GM13977 (cell line): ENCODE measurements at regions not wholly inside any gene's neighbourhood (a gene's known extent, or its start where the extent isn't known, plus 50 kb on each side); places are given as distances from the start of the nearest gene placed in this dataset.

Source experiments
- DNase-seq: peaks from one replicate; pipeline ENCODE4 v3.0.0; 2012; ENCODE audit warnings: low spot score
- in situ Hi-C: fragments of 300-500 bp; cut with MboI; formaldehyde crosslinking; loops from one replicate; pipeline ENCODE4 v1.12.0; 2022; ENCODE audit warnings: low sequenced_read_pairs, low pct_unique_long_range_greater_than_20kb, mixed read lengths, inconsistent platforms; ENCODE audit not compliant: unreplicated experiment
- TF ChIP-seq, protein P1 (sequence below): IDR thresholded peaks from 2 replicates; pipeline ENCODE4 v1.5.1; 2012; ENCODE audit warnings: mild to moderate bottlenecking, control low read depth; ENCODE audit not compliant: insufficient read depth; ENCODE audit errors: extremely low read depth, missing control alignments

GRCh38 chr5:110077147-110077546, 387.4 kb downstream of the MAN2A1 start:
- DNase-seq: no peak
- in situ Hi-C loops: no loop called here
- TF ChIP-seq, protein P1, sequence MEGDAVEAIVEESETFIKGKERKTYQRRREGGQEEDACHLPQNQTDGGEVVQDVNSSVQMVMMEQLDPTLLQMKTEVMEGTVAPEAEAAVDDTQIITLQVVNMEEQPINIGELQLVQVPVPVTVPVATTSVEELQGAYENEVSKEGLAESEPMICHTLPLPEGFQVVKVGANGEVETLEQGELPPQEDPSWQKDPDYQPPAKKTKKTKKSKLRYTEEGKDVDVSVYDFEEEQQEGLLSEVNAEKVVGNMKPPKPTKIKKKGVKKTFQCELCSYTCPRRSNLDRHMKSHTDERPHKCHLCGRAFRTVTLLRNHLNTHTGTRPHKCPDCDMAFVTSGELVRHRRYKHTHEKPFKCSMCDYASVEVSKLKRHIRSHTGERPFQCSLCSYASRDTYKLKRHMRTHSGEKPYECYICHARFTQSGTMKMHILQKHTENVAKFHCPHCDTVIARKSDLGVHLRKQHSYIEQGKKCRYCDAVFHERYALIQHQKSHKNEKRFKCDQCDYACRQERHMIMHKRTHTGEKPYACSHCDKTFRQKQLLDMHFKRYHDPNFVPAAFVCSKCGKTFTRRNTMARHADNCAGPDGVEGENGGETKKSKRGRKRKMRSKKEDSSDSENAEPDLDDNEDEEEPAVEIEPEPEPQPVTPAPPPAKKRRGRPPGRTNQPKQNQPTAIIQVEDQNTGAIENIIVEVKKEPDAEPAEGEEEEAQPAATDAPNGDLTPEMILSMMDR: no peak

- in situ Hi-C loops: no loop called here
- TF ChIP-seq, protein P1: no peak
- DNase-seq: no peak
These were observed 392.5 kb downstream of the MAN2A1 start for GRCh38 chr5:110082194-110082593.

DNA sequence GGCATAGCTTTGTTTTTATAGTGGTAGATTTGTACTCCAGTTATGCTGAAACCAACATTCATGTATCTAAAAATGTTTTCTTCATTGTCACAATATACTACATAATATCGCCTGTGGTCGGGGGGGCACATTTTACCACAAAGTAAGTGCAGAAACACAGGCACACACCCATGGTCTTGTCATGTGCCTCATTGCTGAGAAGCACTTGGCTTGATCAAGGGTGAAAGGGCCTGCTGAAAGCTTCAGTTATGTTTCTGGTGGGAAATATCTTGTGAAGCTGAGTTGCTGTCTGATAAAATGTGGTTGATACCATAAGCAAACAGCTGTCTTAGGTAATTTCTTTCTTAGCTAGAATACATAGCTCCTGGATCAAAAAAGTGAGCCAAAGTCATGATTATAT, 393.1 kb downstream of the MAN2A1 start:
- no peak for DNase-seq
- in situ Hi-C loops: no loop called here
- TF ChIP-seq, protein P1: no peak

- no peak for DNase-seq
- TF ChIP-seq, protein P1: no peak
- in situ Hi-C loops: no loop called here
These were observed 396.1 kb downstream of the MAN2A1 start for GRCh38 chr5:110085826-110086225.

- no peak for DNase-seq
- in situ Hi-C loops: no loop called here
- TF ChIP-seq, protein P1: no peak
These were observed 397.1 kb downstream of the MAN2A1 start for GRCh38 chr5:110086658-110087388.

DNA sequence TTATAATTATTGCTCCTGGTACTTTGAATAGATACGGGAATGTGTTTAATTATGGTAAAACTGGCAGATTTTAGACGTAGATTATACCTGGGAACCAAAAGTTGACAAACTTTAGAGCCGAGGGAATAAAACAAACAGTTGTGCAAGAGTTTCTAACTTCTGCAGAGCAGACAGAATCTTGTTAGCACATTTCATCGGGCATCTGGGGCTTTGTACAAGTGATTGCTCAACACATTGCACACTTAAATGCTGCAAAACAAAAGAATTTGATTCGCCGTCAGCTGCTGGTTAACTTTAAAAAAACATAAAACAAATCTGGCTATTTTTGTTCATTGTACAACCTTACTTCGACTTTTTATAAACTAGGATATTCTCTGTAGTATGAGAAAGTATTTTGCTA, 398.1 kb downstream of the MAN2A1 start:
- in situ Hi-C loops: no loop called here
- TF ChIP-seq, protein P1: no peak
- DNase-seq: no peak
